ENCODE measurements at regions not wholly inside any gene's neighbourhood (a gene's known extent, or its start where the extent isn't known, plus 50 kb on each side); places are given as distances from the start of the nearest gene placed in this dataset.

DNA sequence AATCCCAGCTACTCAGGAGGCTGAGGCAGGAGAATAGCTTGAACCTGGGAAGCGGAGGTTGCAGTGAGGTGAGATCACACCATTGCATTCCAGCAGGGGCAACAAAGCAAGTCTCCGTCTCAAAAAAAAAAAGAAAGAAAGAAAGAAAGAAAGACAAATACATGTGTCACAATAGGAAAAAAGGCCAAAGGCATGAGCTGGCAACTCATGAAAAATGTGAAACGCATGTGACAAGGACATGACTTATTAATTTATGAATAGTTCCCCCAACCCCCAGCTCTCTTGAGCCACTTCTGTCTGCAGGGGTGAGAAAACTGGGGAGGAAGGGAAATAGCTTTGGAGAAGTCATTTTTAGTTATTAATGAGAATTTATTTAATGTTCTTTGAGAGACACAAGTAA is 120.6 kb downstream of the AIPL1 start:
- Histone ChIP-seq H3K27me3 (peaks cover 6% of the 10 kb centered on the region), H3K9me3 (no peaks in the 10 kb centered on the region), H3K4me3 (no peak overlapping the region), H3K27ac (no peak overlapping the region), H3K4me1 (no peaks in the 10 kb centered on the region), H3K36me3 (no peaks in the 10 kb centered on the region)
- TF ChIP-seq, protein P1, sequence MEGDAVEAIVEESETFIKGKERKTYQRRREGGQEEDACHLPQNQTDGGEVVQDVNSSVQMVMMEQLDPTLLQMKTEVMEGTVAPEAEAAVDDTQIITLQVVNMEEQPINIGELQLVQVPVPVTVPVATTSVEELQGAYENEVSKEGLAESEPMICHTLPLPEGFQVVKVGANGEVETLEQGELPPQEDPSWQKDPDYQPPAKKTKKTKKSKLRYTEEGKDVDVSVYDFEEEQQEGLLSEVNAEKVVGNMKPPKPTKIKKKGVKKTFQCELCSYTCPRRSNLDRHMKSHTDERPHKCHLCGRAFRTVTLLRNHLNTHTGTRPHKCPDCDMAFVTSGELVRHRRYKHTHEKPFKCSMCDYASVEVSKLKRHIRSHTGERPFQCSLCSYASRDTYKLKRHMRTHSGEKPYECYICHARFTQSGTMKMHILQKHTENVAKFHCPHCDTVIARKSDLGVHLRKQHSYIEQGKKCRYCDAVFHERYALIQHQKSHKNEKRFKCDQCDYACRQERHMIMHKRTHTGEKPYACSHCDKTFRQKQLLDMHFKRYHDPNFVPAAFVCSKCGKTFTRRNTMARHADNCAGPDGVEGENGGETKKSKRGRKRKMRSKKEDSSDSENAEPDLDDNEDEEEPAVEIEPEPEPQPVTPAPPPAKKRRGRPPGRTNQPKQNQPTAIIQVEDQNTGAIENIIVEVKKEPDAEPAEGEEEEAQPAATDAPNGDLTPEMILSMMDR (IDR thresholded peaks at IDR 0.05), result no peak
- TF ChIP-seq POLR2AphosphoS5 (IDR thresholded peaks at IDR 0.05) (no peak), POLR2A (IDR thresholded peaks at IDR 0.05) (no peak), EP300 (IDR thresholded peaks at IDR 0.05) (no peak)
- DNase-seq (ENCODE audit: low spot score in 2 of 2), result no peak
- 60% methylated on average over 3 of the region's 3 CpGs for WGBS

DNA sequence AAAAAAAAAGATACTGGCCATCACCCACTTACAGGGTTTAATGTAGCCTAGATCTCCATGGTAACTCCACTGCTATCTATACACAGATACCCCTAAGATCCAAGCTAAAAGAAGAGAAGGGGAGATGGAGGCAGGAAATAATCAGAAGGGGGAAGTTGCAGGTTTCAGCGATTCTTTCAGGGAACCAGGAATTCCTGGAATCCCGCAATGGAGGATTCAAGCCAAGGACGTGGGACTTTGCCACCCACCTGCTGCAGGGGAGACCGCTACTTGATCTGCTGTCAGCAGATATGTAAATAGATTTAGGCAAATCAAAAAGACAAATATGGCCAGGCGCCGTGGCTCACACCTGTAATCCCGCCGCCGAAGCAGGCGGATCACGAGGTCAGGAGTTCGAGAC is 121.1 kb downstream of the AIPL1 start:
- TF ChIP-seq POLR2AphosphoS5 (IDR thresholded peaks at IDR 0.05), result no peak
- no peak for TF ChIP-seq POLR2A (IDR thresholded peaks at IDR 0.05)
- TF ChIP-seq, protein P1 (IDR thresholded peaks at IDR 0.05), result no peak
- no peak for TF ChIP-seq EP300 (IDR thresholded peaks at IDR 0.05)
- H3K4me3 ChIP-seq, result no peak overlapping the region
- H3K27ac ChIP-seq, result no peak overlapping the region
- peaks cover 6% of the 10 kb centered on the region for H3K27me3 ChIP-seq
- H3K9me3 ChIP-seq, result no peaks in the 10 kb centered on the region
- H3K36me3 ChIP-seq, result no peaks in the 10 kb centered on the region
- DNase-seq (ENCODE audit: low spot score in 2 of 2), result no peak
- WGBS, result 85% methylated on average over 12 of the region's 12 CpGs
- no peaks in the 10 kb centered on the region for H3K4me1 ChIP-seq

DNA sequence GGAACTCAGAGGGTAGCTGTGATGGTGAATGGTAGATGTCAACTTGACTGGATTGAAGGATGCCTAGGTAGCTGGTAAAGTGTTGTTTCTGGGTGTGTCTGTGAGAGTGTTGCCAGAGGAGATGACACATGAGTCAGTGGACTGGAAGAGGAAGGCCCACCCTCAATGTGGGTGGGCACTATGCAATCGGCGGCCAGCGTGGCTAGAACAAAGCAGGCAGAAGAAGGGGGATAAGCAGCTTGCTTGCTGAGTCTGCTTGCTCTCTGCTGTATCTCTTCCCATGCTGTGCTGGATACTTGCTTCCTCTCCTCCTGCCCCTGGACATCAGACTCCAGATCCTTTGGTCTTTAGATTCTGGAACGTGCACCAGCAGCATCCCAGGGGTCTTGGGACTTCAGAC is 128.1 kb downstream of the AIPL1 start:
- Histone ChIP-seq H3K36me3 (no peaks in the 10 kb centered on the region), H3K4me3 (no peak overlapping the region), H3K27ac (no peak overlapping the region), H3K4me1 (no peaks in the 10 kb centered on the region), H3K9me3 (no peaks in the 10 kb centered on the region), H3K27me3 (no peaks in the 10 kb centered on the region)
- TF ChIP-seq POLR2AphosphoS5 (IDR thresholded peaks at IDR 0.05), result no peak
- TF ChIP-seq POLR2A (IDR thresholded peaks at IDR 0.05), result no peak
- TF ChIP-seq EP300 (IDR thresholded peaks at IDR 0.05), result no peak
- TF ChIP-seq, protein P1 (IDR thresholded peaks at IDR 0.05), result no peak
- DNase-seq (ENCODE audit: low spot score in 2 of 2), result no peak
- 15% methylated on average over 4 of the region's 4 CpGs for WGBS

DNA sequence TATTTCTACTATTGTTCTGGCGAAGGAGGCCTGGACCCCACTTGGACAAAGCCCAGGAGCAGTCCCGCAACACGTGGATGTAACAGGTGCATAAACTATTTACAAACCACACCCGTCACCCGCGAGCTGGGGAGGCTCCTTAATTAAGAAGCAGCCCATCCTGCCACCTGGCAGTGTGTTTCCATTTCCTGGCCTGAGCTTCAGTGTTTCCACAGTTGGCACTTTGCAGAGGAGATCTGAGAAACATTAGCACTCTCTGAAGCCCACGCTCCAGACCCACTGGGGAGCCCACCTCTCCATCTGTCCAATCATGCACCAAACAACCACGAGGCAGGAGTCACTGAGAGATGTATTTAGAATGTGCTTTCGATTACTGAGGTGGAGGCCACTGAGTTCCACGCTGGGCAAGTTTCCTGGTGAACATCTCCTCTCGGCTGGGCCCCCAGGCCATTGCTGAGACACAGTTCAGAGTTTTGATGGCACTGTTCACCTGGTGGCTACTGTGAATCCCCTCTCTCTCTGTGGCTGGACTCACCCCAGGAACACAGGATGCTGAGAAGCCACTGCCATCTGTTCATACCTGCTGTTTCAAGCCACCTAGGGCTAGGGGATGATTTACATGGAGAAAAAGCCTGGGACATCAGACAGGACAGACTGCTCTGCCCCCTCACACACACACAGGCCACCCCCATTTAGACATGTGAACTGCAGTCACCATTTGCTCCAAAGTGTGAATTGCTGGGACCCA is 129.1 kb downstream of the AIPL1 start:
- no peak overlapping the region for H3K4me3 ChIP-seq
- no peak overlapping the region for H3K27ac ChIP-seq
- no peaks in the 10 kb centered on the region for H3K27me3 ChIP-seq
- TF ChIP-seq, protein P1 (IDR thresholded peaks at IDR 0.05), result no peak
- TF ChIP-seq EP300 (IDR thresholded peaks at IDR 0.05), result no peak
- WGBS, result 74% methylated on average over 10 of the region's 11 CpGs
- no peaks in the 10 kb centered on the region for H3K4me1 ChIP-seq
- DNase-seq (ENCODE audit: low spot score in 2 of 2), result no peak
- no peaks in the 10 kb centered on the region for H3K9me3 ChIP-seq
- no peaks in the 10 kb centered on the region for H3K36me3 ChIP-seq

DNA sequence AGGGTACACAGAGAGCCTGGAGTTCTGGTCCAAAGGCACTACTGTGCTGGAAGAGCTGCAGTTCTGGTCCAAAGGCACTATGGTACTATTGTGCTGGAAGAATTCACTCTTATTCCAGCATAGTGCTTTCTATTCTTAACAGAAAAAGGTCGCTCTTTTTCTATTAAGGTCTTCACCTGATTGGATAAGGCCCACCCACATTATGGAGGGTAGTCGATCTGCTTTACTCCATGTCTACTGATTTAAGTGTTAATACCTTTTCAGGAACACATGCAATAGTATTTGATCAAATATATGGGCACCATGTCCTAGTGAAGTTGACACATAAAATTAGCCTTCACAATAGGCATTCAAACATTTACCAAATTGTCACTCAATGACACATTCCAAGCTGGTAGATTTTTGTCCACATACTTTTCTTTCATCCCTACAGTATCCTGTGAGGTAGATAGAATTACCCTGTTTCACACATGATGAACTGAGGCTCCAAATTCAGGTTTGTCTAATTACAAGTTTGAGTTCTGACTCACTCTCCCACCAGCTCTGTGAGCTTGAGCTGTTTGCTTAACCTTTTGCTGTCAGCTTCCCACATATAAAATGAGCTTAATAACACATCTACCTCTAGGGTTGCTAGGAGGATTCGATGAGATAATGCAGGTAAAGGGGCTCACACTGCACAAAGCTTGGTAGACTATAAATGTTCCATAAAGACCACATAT is 129.9 kb downstream of the AIPL1 start:
- no peaks in the 10 kb centered on the region for H3K27me3 ChIP-seq

More for the DNA sequence above, 129.9 kb downstream of the AIPL1 start:
- H3K27ac ChIP-seq, result no peak overlapping the region
- no peaks in the 10 kb centered on the region for H3K36me3 ChIP-seq
- H3K4me1 ChIP-seq, result no peaks in the 10 kb centered on the region
- no peak overlapping the region for H3K4me3 ChIP-seq
- no peaks in the 10 kb centered on the region for H3K9me3 ChIP-seq
- DNase-seq (ENCODE audit: low spot score in 2 of 2), result no peak
- 65% methylated on average over 3 of the region's 3 CpGs for WGBS
- TF ChIP-seq, protein P1 (IDR thresholded peaks at IDR 0.05), result no peak
- TF ChIP-seq POLR2AphosphoS5 (IDR thresholded peaks at IDR 0.05) (no peak), EP300 (IDR thresholded peaks at IDR 0.05) (no peak), POLR2A (IDR thresholded peaks at IDR 0.05) (no peak)

All from suprapubic skin (tissue), 4 donors.